OCI-LY3 (cell line): ENCODE measurements at regions not wholly inside any gene's neighbourhood (a gene's known extent, or its start where the extent isn't known, plus 50 kb on each side); places are given as distances from the start of the nearest gene placed in this dataset.

Experiments
- H2AFZ ChIP-seq: fragments of 200-600, 300-600 bp; shearing (Covaris generic); 2 replicates; pipeline ENCODE4 v1.6.0; 2014; ENCODE audit warnings: antibody characterized with exemption, low read depth, low read length
- H3K27ac ChIP-seq: fragments of 200-600, 300-600 bp; sonication (generic); 2 replicates; pipeline ENCODE4 v1.5.1; 2014; ENCODE audit warnings: mild to moderate bottlenecking, low read length, moderate library complexity, mixed read lengths
- H3K27me3 ChIP-seq: fragments of 200-600, 300-600 bp; sonication (generic); 2 replicates; pipeline ENCODE4 v1.6.1; 2014; ENCODE audit warnings: low read depth, low read length, mixed read lengths
- H3K36me3 ChIP-seq: fragments of 200-600, 300-600 bp; sonication (generic); replicated peaks from 2 replicates; pipeline ENCODE3; 2014; ENCODE audit warnings: low read depth, low read length, mixed read lengths
- H3K4me1 ChIP-seq: fragments of 300-600, 200-600 bp; sonication (generic); 2 replicates; pipeline ENCODE4 v1.6.1; 2014; ENCODE audit warnings: low read length, mixed read lengths
- H3K4me2 ChIP-seq: fragments of 200-600, 300-600 bp; sonication (generic); 2 replicates; pipeline ENCODE4 v1.6.1; 2014; ENCODE audit warnings: low read length, mixed read lengths
- H3K4me3 ChIP-seq: fragments of 300-600, 200-600 bp; sonication (generic); 2 replicates; pipeline ENCODE4 v1.5.1; 2014; ENCODE audit warnings: antibody characterized with exemption, mild to moderate bottlenecking, low read length, moderate library complexity
- H3K79me2 ChIP-seq: fragments of 300-600, 200-600 bp; shearing (Covaris generic); 2 replicates; pipeline ENCODE4 v1.6.1; 2014; ENCODE audit warnings: mild to moderate bottlenecking, low read length, mixed read lengths
- H3K9ac ChIP-seq: fragments of 300-600, 200-600 bp; shearing (Covaris generic); 2 replicates; pipeline ENCODE4 v1.6.0; 2014; ENCODE audit warnings: mild to moderate bottlenecking, low read length, moderate library complexity
- H3K9me3 ChIP-seq: fragments of 200-600, 300-600 bp; shearing (Covaris generic); 2 replicates; pipeline ENCODE4 v1.6.1; 2014; ENCODE audit warnings: low read length, mixed read lengths; ENCODE audit not compliant: insufficient read depth
- H4K20me1 ChIP-seq: fragments of 200-600, 300-600 bp; sonication (generic); 2 replicates; pipeline ENCODE4 v1.6.1; 2016; ENCODE audit warnings: low read length, mixed read lengths; ENCODE audit not compliant: insufficient read depth
- CTCF ChIP-seq: fragments of 200-600, 300-600 bp; sonication (generic); IDR thresholded peaks from 2 replicates; pipeline ENCODE4 v1.5.1; 2014; ENCODE audit warnings: antibody characterized with exemption, low read length, low read depth
- EZH2phosphoT487 ChIP-seq: fragments of 200-600 bp; shearing (Covaris generic); IDR thresholded peaks from 2 replicates; pipeline ENCODE4 v1.6.1; 2018; ENCODE audit warnings: antibody characterized with exemption, mixed run types, low read depth

- no peak overlapping the region for H2AFZ ChIP-seq
- H3K4me2 ChIP-seq: no peak overlapping the region
- no peaks in the 10 kb centered on the region for H3K36me3 ChIP-seq
- H3K9me3 ChIP-seq: no peaks in the 10 kb centered on the region
- H3K27ac ChIP-seq: no peak overlapping the region
- no peak for TF ChIP-seq CTCF
- TF ChIP-seq EZH2phosphoT487: no peak
- no peaks in the 10 kb centered on the region for H3K79me2 ChIP-seq
- no peak overlapping the region for H3K4me3 ChIP-seq
- H3K4me1 ChIP-seq: no peaks in the 10 kb centered on the region
- H3K9ac ChIP-seq: no peak overlapping the region
- H4K20me1 ChIP-seq: no peaks in the 10 kb centered on the region
- H3K27me3 ChIP-seq: no peaks in the 10 kb centered on the region
Observed at GRCh38 chr6:82832811-82833210, 232.8 kb downstream of the UBE3D start.

- H3K4me1 ChIP-seq: no peaks in the 10 kb centered on the region
- H3K36me3 ChIP-seq: no peaks in the 10 kb centered on the region
- H3K27me3 ChIP-seq: no peaks in the 10 kb centered on the region
- no peaks in the 10 kb centered on the region for H3K9me3 ChIP-seq
- no peak overlapping the region for H3K4me2 ChIP-seq
- no peaks in the 10 kb centered on the region for H3K79me2 ChIP-seq
- no peaks in the 10 kb centered on the region for H4K20me1 ChIP-seq
- no peak overlapping the region for H3K4me3 ChIP-seq
- no peak overlapping the region for H2AFZ ChIP-seq
- no peak overlapping the region for H3K27ac ChIP-seq
- no peak for TF ChIP-seq CTCF
- TF ChIP-seq EZH2phosphoT487: no peak
- H3K9ac ChIP-seq: no peak overlapping the region
Observed at GRCh38 chr6:82833481-82833880, 232.2 kb downstream of the UBE3D start.

GRCh38 chr6:82836022-82836575 lies 229.5 kb downstream of the UBE3D start:
- no peaks in the 10 kb centered on the region for H3K27me3 ChIP-seq
- H3K9ac ChIP-seq: no peak overlapping the region
- H3K27ac ChIP-seq: no peak overlapping the region
- no peak overlapping the region for H3K4me2 ChIP-seq
- H3K79me2 ChIP-seq: no peaks in the 10 kb centered on the region
- no peak overlapping the region for H3K4me3 ChIP-seq
- H3K36me3 ChIP-seq: no peaks in the 10 kb centered on the region
- TF ChIP-seq EZH2phosphoT487: no peak
- TF ChIP-seq CTCF: no peak
- no peaks in the 10 kb centered on the region for H4K20me1 ChIP-seq
- H2AFZ ChIP-seq: no peak overlapping the region
- H3K4me1 ChIP-seq: no peaks in the 10 kb centered on the region
- H3K9me3 ChIP-seq: no peaks in the 10 kb centered on the region

- Histone ChIP-seq H3K4me3 (no peak overlapping the region), H3K9me3 (no peaks in the 10 kb centered on the region), H2AFZ (no peak overlapping the region), H3K4me2 (no peak overlapping the region), H3K27me3 (no peaks in the 10 kb centered on the region), H3K9ac (no peak overlapping the region), H4K20me1 (no peaks in the 10 kb centered on the region), H3K79me2 (no peaks in the 10 kb centered on the region), H3K27ac (no peak overlapping the region), H3K4me1 (no peaks in the 10 kb centered on the region), H3K36me3 (no peaks in the 10 kb centered on the region)
- TF ChIP-seq EZH2phosphoT487 (no peak), CTCF (no peak)
Observed at GRCh38 chr6:82840571-82840970, 225.1 kb downstream of the UBE3D start.
